ENCODE measurements at regions not wholly inside any gene's neighbourhood (a gene's known extent, or its start where the extent isn't known, plus 50 kb on each side); places are given as distances from the start of the nearest gene placed in this dataset.
"Not testable (repeated sequence)": the region's sequence is repeated elsewhere in the genome, so short reads cannot be mapped to it uniquely, and the experiment has no call there.

- DNase-seq (ENCODE audit: low read depth), result no peak
Observed at GRCh38 chr1:60540141-60540540, 466.6 kb upstream of the C1orf87 start.

- no peak for DNase-seq (ENCODE audit: low read depth)
Observed at GRCh38 chr1:60535713-60536112, 462.1 kb upstream of the C1orf87 start.

GRCh38 chr1:60527567-60527966, 454.0 kb upstream of the C1orf87 start:
- DNase-seq (ENCODE audit: low read depth), result no peak

GRCh38 chr1:60516996-60517395, 443.4 kb upstream of the C1orf87 start:
- no peak for DNase-seq (ENCODE audit: low read depth)

GRCh38 chr1:60510162-60510561, 436.6 kb upstream of the C1orf87 start:
- no peak for DNase-seq (ENCODE audit: low read depth)

GRCh38 chr1:60504206-60504840, 430.8 kb upstream of the C1orf87 start:
- DNase-seq (ENCODE audit: low read depth), result no peak

GRCh38 chr1:60503266-60503925, 429.8 kb upstream of the C1orf87 start:
- no peak for DNase-seq (ENCODE audit: low read depth)

- no peak for DNase-seq (ENCODE audit: low read depth)
Observed at GRCh38 chr1:60502506-60502905, 428.9 kb upstream of the C1orf87 start.

GRCh38 chr1:60489916-60490480, 416.4 kb upstream of the C1orf87 start:
- DNase-seq (ENCODE audit: low read depth), result not testable (repeated sequence)

- no peak for DNase-seq (ENCODE audit: low read depth)
Observed at GRCh38 chr1:60488847-60489246, 415.3 kb upstream of the C1orf87 start.

- DNase-seq (ENCODE audit: low read depth), result no peak
Observed at GRCh38 chr1:60487565-60488345, 414.2 kb upstream of the C1orf87 start.

GRCh38 chr1:60483509-60483908, 409.9 kb upstream of the C1orf87 start:
- DNase-seq (ENCODE audit: low read depth), result no peak

- no peak for DNase-seq (ENCODE audit: low read depth)
Observed at GRCh38 chr1:60470246-60470645, 396.7 kb upstream of the C1orf87 start.

GRCh38 chr1:60463786-60464185, 390.2 kb upstream of the C1orf87 start:
- DNase-seq (ENCODE audit: low read depth), result no peak

GRCh38 chr1:60463146-60463545, 389.6 kb upstream of the C1orf87 start:
- DNase-seq (ENCODE audit: low read depth), result no peak

GRCh38 chr1:60461925-60462595, 388.5 kb upstream of the C1orf87 start:
- no peak for DNase-seq (ENCODE audit: low read depth)

GRCh38 chr1:60458111-60458510, 384.5 kb upstream of the C1orf87 start:
- DNase-seq (ENCODE audit: low read depth), result no peak

- DNase-seq (ENCODE audit: low read depth), result no peak
Observed at GRCh38 chr1:60449876-60450275, 376.3 kb upstream of the C1orf87 start.

- no peak for DNase-seq (ENCODE audit: low read depth)
Observed at GRCh38 chr1:60448850-60449249, 375.3 kb upstream of the C1orf87 start.

GRCh38 chr1:60444680-60445079, 371.1 kb upstream of the C1orf87 start:
- no peak for DNase-seq (ENCODE audit: low read depth)

- no peak for DNase-seq (ENCODE audit: low read depth)
Observed at GRCh38 chr1:60436186-60436585, 362.6 kb upstream of the C1orf87 start.

GRCh38 chr1:60431593-60431992, 358.0 kb upstream of the C1orf87 start:
- DNase-seq (ENCODE audit: low read depth), result no peak
